HCEC 1CT (cell line): ENCODE measurements at regions not wholly inside any gene's neighbourhood (a gene's known extent, or its start where the extent isn't known, plus 50 kb on each side); places are given as distances from the start of the nearest gene placed in this dataset.
A peak's percentile ranks its signal among the peaks of the same experiment; 100 is the strongest.

Source experiments
- DNase-seq: peaks from one replicate; pipeline ENCODE4 v3.0.0-alpha.2; 2017

- DNase-seq, result no peak
Measured at GRCh38 chr6:48809700-48810099, 653.4 kb downstream of the MMUT start.

GRCh38 chr6:48809245-48809644, 653.8 kb downstream of the MMUT start:
- DNase-seq, result no peak

GRCh38 chr6:48798296-48798695, 664.8 kb downstream of the MMUT start:
- no peak for DNase-seq

GRCh38 chr6:48782225-48782624, 671.2 kb upstream of the PTCHD4 start:
- no peak for DNase-seq

- DNase-seq, result no peak
Measured at GRCh38 chr6:48777411-48777810, 666.4 kb upstream of the PTCHD4 start.

- peak; percentile 66 for DNase-seq
Measured at GRCh38 chr6:48775157-48775556, 664.2 kb upstream of the PTCHD4 start.

- no peak for DNase-seq
Measured at GRCh38 chr6:48774276-48774675, 663.3 kb upstream of the PTCHD4 start.

- DNase-seq, result peak; percentile 86
Measured at GRCh38 chr6:48766349-48766748, 655.4 kb upstream of the PTCHD4 start.

- DNase-seq, result peak; percentile 81
Measured at GRCh38 chr6:48765352-48765961, 654.5 kb upstream of the PTCHD4 start.

GRCh38 chr6:48764286-48765044, 653.5 kb upstream of the PTCHD4 start:
- DNase-seq, result no peak

- DNase-seq, result no peak
Measured at GRCh38 chr6:48757661-48758060, 646.7 kb upstream of the PTCHD4 start.

- no peak for DNase-seq
Measured at GRCh38 chr6:48755315-48755714, 644.3 kb upstream of the PTCHD4 start.

GRCh38 chr6:48754641-48755040, 643.6 kb upstream of the PTCHD4 start:
- no peak for DNase-seq

- no peak for DNase-seq
Measured at GRCh38 chr6:48750861-48751260, 639.9 kb upstream of the PTCHD4 start.

- DNase-seq, result no peak
Measured at GRCh38 chr6:48747471-48747870, 636.5 kb upstream of the PTCHD4 start.

- peak; percentile 61 for DNase-seq
Measured at GRCh38 chr6:48747040-48747439, 636.0 kb upstream of the PTCHD4 start.

- peak; percentile 71 for DNase-seq
Measured at GRCh38 chr6:48744948-48745347, 634.0 kb upstream of the PTCHD4 start.

- peak; percentile 62 for DNase-seq
Measured at GRCh38 chr6:48743738-48744137, 632.7 kb upstream of the PTCHD4 start.

- DNase-seq, result peak; percentile 95
Measured at GRCh38 chr6:48736501-48737206, 625.7 kb upstream of the PTCHD4 start.

GRCh38 chr6:48735846-48736245, 624.8 kb upstream of the PTCHD4 start:
- no peak for DNase-seq

GRCh38 chr6:48733581-48733980, 622.6 kb upstream of the PTCHD4 start:
- DNase-seq, result peak; percentile 58

GRCh38 chr6:48714699-48715098, 603.7 kb upstream of the PTCHD4 start:
- no peak for DNase-seq

- DNase-seq, result no peak
Measured at GRCh38 chr6:48714250-48714649, 603.3 kb upstream of the PTCHD4 start.

GRCh38 chr6:48713612-48714011, 602.6 kb upstream of the PTCHD4 start:
- no peak for DNase-seq
